ENCODE measurements at regions not wholly inside any gene's neighbourhood (a gene's known extent, or its start where the extent isn't known, plus 50 kb on each side); places are given as distances from the start of the nearest gene placed in this dataset.
"Not testable (repeated sequence)": the region's sequence is repeated elsewhere in the genome, so short reads cannot be mapped to it uniquely, and the experiment has no call there.

- TF ChIP-seq CTCF (IDR thresholded peaks at IDR 0.05; ENCODE audit: extremely low read depth, insufficient read depth, missing control alignments): no peak
- DNase-seq (ENCODE audit: low spot score): no peak
- in situ Hi-C loops (cut with MboI; ENCODE audit: low pct_unique_long_range_greater_than_20kb, low sequenced_read_pairs, unreplicated experiment): no loop called here
Observed at GRCh38 chr2:44056947-44057346, 61.2 kb upstream of the LRPPRC start.

GRCh38 chr2:44060286-44060685 lies 64.5 kb upstream of the LRPPRC start:
- in situ Hi-C loops (cut with MboI; ENCODE audit: low pct_unique_long_range_greater_than_20kb, low sequenced_read_pairs, unreplicated experiment); DNase-seq (ENCODE audit: low spot score): not testable (repeated sequence)

GRCh38 chr2:44060990-44061389 lies 65.2 kb upstream of the LRPPRC start:
- in situ Hi-C loops (cut with MboI; ENCODE audit: low pct_unique_long_range_greater_than_20kb, low sequenced_read_pairs, unreplicated experiment): no loop called here
- TF ChIP-seq CTCF (IDR thresholded peaks at IDR 0.05; ENCODE audit: extremely low read depth, insufficient read depth, missing control alignments): no peak
- no peak for DNase-seq (ENCODE audit: low spot score)

GRCh38 chr2:44061469-44061868 lies 65.7 kb upstream of the LRPPRC start:
- in situ Hi-C loops (cut with MboI; ENCODE audit: low pct_unique_long_range_greater_than_20kb, low sequenced_read_pairs, unreplicated experiment): no loop called here
- TF ChIP-seq CTCF (IDR thresholded peaks at IDR 0.05; ENCODE audit: extremely low read depth, insufficient read depth, missing control alignments): no peak
- no peak for DNase-seq (ENCODE audit: low spot score)

- no peak for TF ChIP-seq CTCF (IDR thresholded peaks at IDR 0.05; ENCODE audit: extremely low read depth, insufficient read depth, missing control alignments)
- DNase-seq (ENCODE audit: low spot score): no peak
Observed at GRCh38 chr2:44061876-44062275, 66.1 kb upstream of the LRPPRC start.

GRCh38 chr2:44063033-44063432 lies 67.2 kb upstream of the LRPPRC start:
- no peak for DNase-seq (ENCODE audit: low spot score)
- in situ Hi-C loops (cut with MboI; ENCODE audit: low pct_unique_long_range_greater_than_20kb, low sequenced_read_pairs, unreplicated experiment): no loop called here
- TF ChIP-seq CTCF (IDR thresholded peaks at IDR 0.05; ENCODE audit: extremely low read depth, insufficient read depth, missing control alignments): no peak

More at GRCh38 chr2:44061876-44062275, 66.1 kb upstream of the LRPPRC start:
- in situ Hi-C loops (cut with MboI; ENCODE audit: low pct_unique_long_range_greater_than_20kb, low sequenced_read_pairs, unreplicated experiment): no loop called here

- in situ Hi-C loops (cut with MboI; ENCODE audit: low pct_unique_long_range_greater_than_20kb, low sequenced_read_pairs, unreplicated experiment); DNase-seq (ENCODE audit: low spot score): not testable (repeated sequence)
Observed at GRCh38 chr2:44064281-44064680, 68.5 kb upstream of the LRPPRC start.

GRCh38 chr2:44067012-44067790 lies 71.4 kb upstream of the LRPPRC start:
- DNase-seq (ENCODE audit: low spot score); in situ Hi-C loops (cut with MboI; ENCODE audit: low pct_unique_long_range_greater_than_20kb, low sequenced_read_pairs, unreplicated experiment): not testable (repeated sequence)

- in situ Hi-C loops (cut with MboI; ENCODE audit: low pct_unique_long_range_greater_than_20kb, low sequenced_read_pairs, unreplicated experiment); DNase-seq (ENCODE audit: low spot score): not testable (repeated sequence)
Observed at GRCh38 chr2:44067791-44068181, 72.0 kb upstream of the LRPPRC start.

Data from GM13977 (cell line).